ENCODE measurements at regions not wholly inside any gene's neighbourhood (a gene's known extent, or its start where the extent isn't known, plus 50 kb on each side); places are given as distances from the start of the nearest gene placed in this dataset.

DNA sequence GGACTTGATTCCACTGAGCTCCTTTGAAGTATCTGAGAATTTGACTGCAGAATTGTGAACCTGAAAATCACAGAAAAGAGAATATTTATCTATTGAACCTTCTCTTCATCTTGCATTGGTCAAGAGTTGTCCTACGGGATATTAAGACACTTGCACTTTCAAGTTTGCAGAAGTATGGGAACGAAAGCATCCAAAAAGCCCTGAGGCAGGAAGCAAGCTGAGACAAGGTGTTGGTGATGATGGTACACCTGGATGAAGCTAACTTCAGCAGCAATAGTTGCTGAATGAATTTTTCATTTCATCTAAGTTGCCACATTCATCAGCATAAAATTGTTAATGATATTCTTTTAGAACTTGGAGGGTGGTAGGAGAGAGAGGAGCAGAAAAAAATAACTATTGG, 686.6 kb upstream of the ADAMTS5 start:
- Histone ChIP-seq H3K9me3 (no peaks in the 10 kb centered on the region), H3K27me3 (ENCODE audit: insufficient read depth in 3 of 3, low read length in 2 of 3) (no peaks in the 10 kb centered on the region), H3K27ac (no peak overlapping the region), H3K36me3 (ENCODE audit: insufficient read depth in 1 of 2, low read depth in 1 of 2) (no peaks in the 10 kb centered on the region), H3K4me3 (no peak overlapping the region), H3K4me1 (no peaks in the 10 kb centered on the region)
- ATAC-seq, result no peak
- 94 to 97% (median 97%) methylated on average over 2 of the region's 2 CpGs for WGBS, 3 donors
- TF ChIP-seq CTCF (IDR thresholded peaks at IDR 0.05), result no peak
- intact Hi-C loops (cut with DNase I), result no loop called here
- no peak for DNase-seq

DNA sequence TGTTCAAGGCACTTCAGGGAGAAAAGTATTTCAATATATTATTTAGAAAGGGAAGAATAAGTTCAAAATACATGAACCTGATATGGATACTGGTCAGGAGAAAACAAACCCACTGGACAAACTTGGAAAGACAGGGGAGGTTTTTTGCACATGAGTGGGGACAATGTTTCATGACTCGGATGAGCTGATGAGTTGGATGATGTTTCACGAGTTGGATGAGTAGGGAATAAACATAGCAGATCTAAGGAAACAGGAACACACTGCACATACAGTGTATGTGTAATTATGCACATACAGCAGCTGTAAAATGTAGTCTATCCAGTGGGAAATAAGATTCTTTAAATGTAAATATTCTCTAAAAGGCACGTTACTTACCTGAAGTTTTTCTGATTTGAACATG, 682.9 kb upstream of the ADAMTS5 start:
- DNase-seq (no peak), ATAC-seq (peak in 1 of 4 donors; percentile 52)
- 79 to 90% (median 84%) methylated on average over 3 of the region's 3 CpGs for WGBS, 3 donors
- no peaks in the 10 kb centered on the region for H3K9me3 ChIP-seq
- no peak overlapping the region for H3K4me3 ChIP-seq
- no peak for TF ChIP-seq CTCF (IDR thresholded peaks at IDR 0.05)
- H3K27me3 ChIP-seq (ENCODE audit: insufficient read depth in 3 of 3, low read length in 2 of 3), result no peaks in the 10 kb centered on the region
- intact Hi-C loops (cut with DNase I), result no loop called here
- H3K27ac ChIP-seq, result no peak overlapping the region
- no peaks in the 10 kb centered on the region for H3K4me1 ChIP-seq
- no peaks in the 10 kb centered on the region for H3K36me3 ChIP-seq (ENCODE audit: insufficient read depth in 1 of 2, low read depth in 1 of 2)

- WGBS, 3 donors, result 55 to 68% (median 67%) methylated on average over 4 of the region's 4 CpGs
- Histone ChIP-seq H3K36me3 (ENCODE audit: insufficient read depth in 1 of 2, low read depth in 1 of 2) (no peaks in the 10 kb centered on the region), H3K27ac (no peak overlapping the region), H3K27me3 (ENCODE audit: insufficient read depth in 3 of 3, low read length in 2 of 3) (no peaks in the 10 kb centered on the region), H3K9me3 (no peaks in the 10 kb centered on the region), H3K4me3 (no peak overlapping the region), H3K4me1 (no peaks in the 10 kb centered on the region)
- intact Hi-C loops (cut with DNase I), result no loop called here
- DNase-seq, result no peak
- no peak for TF ChIP-seq CTCF (IDR thresholded peaks at IDR 0.05)
- peak; percentile 66 to 92 (median 86) for ATAC-seq
Measured at GRCh38 chr21:27649323-27649722, 682.4 kb upstream of the ADAMTS5 start.

DNA sequence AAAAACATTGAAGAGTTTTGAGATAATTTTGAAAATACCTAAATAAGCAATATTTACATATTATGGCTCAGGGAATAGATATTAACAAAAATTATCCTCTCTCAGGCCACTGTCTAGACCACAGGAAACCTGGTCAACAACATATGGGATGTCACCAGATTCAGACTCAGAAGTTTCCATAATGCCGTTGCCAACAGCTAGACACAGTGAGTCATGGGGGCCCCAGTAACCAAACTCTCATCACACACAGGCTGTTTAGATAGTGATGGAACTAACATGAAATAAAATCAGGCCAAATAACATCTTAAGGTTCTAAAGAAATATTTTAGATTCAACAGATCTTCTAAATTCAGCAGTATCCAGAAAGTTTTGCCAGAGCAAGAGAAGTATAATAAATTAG, 681.7 kb upstream of the ADAMTS5 start:
- intact Hi-C loops (cut with DNase I), result no loop called here
- peak; percentile 60 to 80 (median 76) for ATAC-seq
- Histone ChIP-seq H3K4me3 (no peak overlapping the region), H3K36me3 (ENCODE audit: insufficient read depth in 1 of 2, low read depth in 1 of 2) (no peaks in the 10 kb centered on the region), H3K27me3 (ENCODE audit: insufficient read depth in 3 of 3, low read length in 2 of 3) (no peaks in the 10 kb centered on the region), H3K9me3 (no peaks in the 10 kb centered on the region), H3K27ac (no peak overlapping the region), H3K4me1 (no peaks in the 10 kb centered on the region)
- TF ChIP-seq CTCF (IDR thresholded peaks at IDR 0.05), result no peak
- DNase-seq, result no peak
- 58 to 77% (median 71%) methylated on average over 1 of the region's 1 CpG for WGBS, 3 donors

GRCh38 chr21:27647921-27648320, 681.0 kb upstream of the ADAMTS5 start:
- no peak for ATAC-seq
- no peak overlapping the region for H3K4me3 ChIP-seq
- intact Hi-C loops (cut with DNase I), result no loop called here
- H3K36me3 ChIP-seq (ENCODE audit: insufficient read depth in 1 of 2, low read depth in 1 of 2), result no peaks in the 10 kb centered on the region
- no peak for DNase-seq
- WGBS, 3 donors, result 54 to 76% (median 62%) methylated on average over 3 of the region's 3 CpGs
- H3K27ac ChIP-seq, result no peak overlapping the region
- no peaks in the 10 kb centered on the region for H3K9me3 ChIP-seq
- no peak for TF ChIP-seq CTCF (IDR thresholded peaks at IDR 0.05)
- H3K4me1 ChIP-seq, result no peaks in the 10 kb centered on the region
- no peaks in the 10 kb centered on the region for H3K27me3 ChIP-seq (ENCODE audit: insufficient read depth in 3 of 3, low read length in 2 of 3)

Data from psoas muscle (tissue), 7 donors.